ENCODE measurements at regions not wholly inside any gene's neighbourhood (a gene's known extent, or its start where the extent isn't known, plus 50 kb on each side); places are given as distances from the start of the nearest gene placed in this dataset.

- ChIA-PET CTCF (no interaction called here), POLR2A (no interaction called here)
- TF ChIP-seq CTCF (IDR thresholded peaks at IDR 0.05) (no peak), EZH2 (IDR thresholded peaks at IDR 0.05; ENCODE audit: borderline replicate concordance, insufficient read depth, low read depth, low read length, poor library complexity, severe bottlenecking) (no peak)
- Histone ChIP-seq H3K9ac (ENCODE audit: low read length) (no peak overlapping the region), H3K4me2 (replicated peaks; ENCODE audit: low read depth, low read length, poor library complexity, severe bottlenecking) (no peak overlapping the region), H3K4me3 (ENCODE audit: control extremely low read depth in 1 of 5, extremely low read depth in 1 of 5, insufficient read depth in 1 of 5, low read depth in 2 of 5, low read length in 4 of 5) (no peak overlapping the region), H3K4me1 (ENCODE audit: control insufficient read depth in 2 of 2, insufficient read depth in 2 of 2, low read length in 2 of 2) (no peaks in the 10 kb centered on the region), H3K27ac (ENCODE audit: low read length in 2 of 2) (no peak overlapping the region), H3K36me3 (replicated peaks in 1 of 2; ENCODE audit: control extremely low read depth in 1 of 2, control insufficient read depth in 1 of 2, extremely low read depth in 1 of 2, insufficient read depth in 2 of 2, low read length in 1 of 2) (no peaks in the 10 kb centered on the region), H3K27me3 (replicated peaks in 1 of 4; ENCODE audit: control extremely low read depth in 1 of 4, control insufficient read depth in 3 of 4, insufficient read depth in 4 of 4, low read length in 3 of 4) (no peaks in the 10 kb centered on the region), H3K79me2 (ENCODE audit: control insufficient read depth, insufficient read depth, low read length) (no peaks in the 10 kb centered on the region), H2AFZ (ENCODE audit: insufficient read depth, low read depth, low read length, poor library complexity, severe bottlenecking) (no peak overlapping the region), H4K20me1 (ENCODE audit: control insufficient read depth, insufficient read depth, low read length, poor library complexity, severe bottlenecking) (no peaks in the 10 kb centered on the region), H3K9me3 (ENCODE audit: control extremely low read depth in 1 of 3, control insufficient read depth in 2 of 3, insufficient read depth in 1 of 3, low read length in 2 of 3) (peaks cover 0 to 10% (median 0%) of the 10 kb centered on the region in 3 donors)
- no peaks in the 10 kb centered on the region for H3K27me3 Mint-ChIP-seq
- no peak overlapping the region for H3K4me3 Mint-ChIP-seq
- no CpG with 5 or more reads among the region's 2 CpGs for WGBS (ENCODE audit: insufficient coverage)
- ATAC-seq (ENCODE audit: low read depth), result no peak
- H3K9me3 Mint-ChIP-seq (ENCODE audit: insufficient read depth), result no peaks in the 10 kb centered on the region
- H3K4me1 Mint-ChIP-seq, result no peaks in the 10 kb centered on the region
- DNase-seq, result no peak
- no peak overlapping the region for H3K27ac Mint-ChIP-seq
- intact Hi-C loops (cut with micrococcal nuclease), result no loop called here
Observed at GRCh38 chr7:46357290-46357689, 436.2 kb upstream of the IGFBP3 start.

- CTCF ChIA-PET, result no interaction called here
- no peaks in the 10 kb centered on the region for H3K79me2 ChIP-seq (ENCODE audit: control insufficient read depth, insufficient read depth, low read length)
- H3K4me1 ChIP-seq (ENCODE audit: control insufficient read depth in 2 of 2, insufficient read depth in 2 of 2, low read length in 2 of 2), result no peaks in the 10 kb centered on the region
- Mint-ChIP-seq H3K9me3 (ENCODE audit: insufficient read depth) (no peaks in the 10 kb centered on the region), H3K4me1 (no peaks in the 10 kb centered on the region), H3K27ac (no peak overlapping the region), H3K27me3 (no peaks in the 10 kb centered on the region), H3K4me3 (no peak overlapping the region)
- TF ChIP-seq EZH2 (IDR thresholded peaks at IDR 0.05; ENCODE audit: borderline replicate concordance, insufficient read depth, low read depth, low read length, poor library complexity, severe bottlenecking) (no peak), CTCF (IDR thresholded peaks at IDR 0.05) (no peak)
- H3K9me3 ChIP-seq (ENCODE audit: control extremely low read depth in 1 of 3, control insufficient read depth in 2 of 3, insufficient read depth in 1 of 3, low read length in 2 of 3), result peaks cover 0 to 10% (median 0%) of the 10 kb centered on the region in 3 donors
- no CpG with 5 or more reads among the region's 2 CpGs for WGBS (ENCODE audit: insufficient coverage)
- H3K4me3 ChIP-seq (ENCODE audit: control extremely low read depth in 1 of 5, extremely low read depth in 1 of 5, insufficient read depth in 1 of 5, low read depth in 2 of 5, low read length in 4 of 5), result no peak overlapping the region
- DNase-seq (no peak), ATAC-seq (ENCODE audit: low read depth) (no peak)
- POLR2A ChIA-PET, result no interaction called here
- no peaks in the 10 kb centered on the region for H4K20me1 ChIP-seq (ENCODE audit: control insufficient read depth, insufficient read depth, low read length, poor library complexity, severe bottlenecking)
- no peak overlapping the region for H3K27ac ChIP-seq (ENCODE audit: low read length in 2 of 2)
- H3K9ac ChIP-seq (ENCODE audit: low read length), result no peak overlapping the region
- intact Hi-C loops (cut with micrococcal nuclease), result no loop called here
- no peaks in the 10 kb centered on the region for H3K36me3 ChIP-seq (replicated peaks in 1 of 2; ENCODE audit: control extremely low read depth in 1 of 2, control insufficient read depth in 1 of 2, extremely low read depth in 1 of 2, insufficient read depth in 2 of 2, low read length in 1 of 2)
- no peak overlapping the region for H2AFZ ChIP-seq (ENCODE audit: insufficient read depth, low read depth, low read length, poor library complexity, severe bottlenecking)
- no peak overlapping the region for H3K4me2 ChIP-seq (replicated peaks; ENCODE audit: low read depth, low read length, poor library complexity, severe bottlenecking)
- H3K27me3 ChIP-seq (replicated peaks in 1 of 4; ENCODE audit: control extremely low read depth in 1 of 4, control insufficient read depth in 3 of 4, insufficient read depth in 4 of 4, low read length in 3 of 4), result no peaks in the 10 kb centered on the region
Observed at GRCh38 chr7:46356371-46356770, 435.3 kb upstream of the IGFBP3 start.
